HG03025 (cell line): ENCODE measurements at regions not wholly inside any gene's neighbourhood (a gene's known extent, or its start where the extent isn't known, plus 50 kb on each side); places are given as distances from the start of the nearest gene placed in this dataset.

Source experiments
- ATAC-seq: cut with Tn5 transposase; IDR thresholded peaks from one replicate; pipeline ENCODE4 v1.9.1; 2021; ENCODE audit warnings: mild to moderate bottlenecking, moderate library complexity; ENCODE audit not compliant: unreplicated experiment, low FRiP score

DNA sequence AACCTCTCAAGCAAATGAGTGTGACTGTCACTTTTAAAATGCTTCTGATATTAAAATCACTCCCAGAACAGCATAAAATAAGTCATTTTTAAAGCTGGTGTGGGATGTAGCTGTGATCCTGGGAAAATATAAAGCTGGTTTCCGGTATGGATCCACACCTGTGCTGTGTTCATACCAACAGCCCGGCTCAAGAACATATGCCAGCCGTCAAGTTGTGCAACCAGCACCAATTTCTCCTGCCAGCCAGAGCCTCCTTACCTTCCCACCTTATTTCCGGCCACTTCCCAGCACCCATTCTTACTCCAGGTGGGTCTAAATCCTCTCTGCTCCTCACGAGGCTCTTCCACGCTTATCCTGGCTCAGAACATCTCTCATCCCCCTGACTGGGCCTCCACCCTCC lies 50.9 kb upstream of the RPS6KA2 start:
- no peak for ATAC-seq
